GM13977 (cell line): ENCODE measurements at regions not wholly inside any gene's neighbourhood (a gene's known extent, or its start where the extent isn't known, plus 50 kb on each side); places are given as distances from the start of the nearest gene placed in this dataset.
"Not testable (repeated sequence)": the region's sequence is repeated elsewhere in the genome, so short reads cannot be mapped to it uniquely, and the experiment has no call there.

ENCODE experiments used
- DNase-seq: peaks from one replicate; pipeline ENCODE4 v3.0.0; 2012; ENCODE audit warnings: low spot score
- in situ Hi-C: fragments of 300-500 bp; cut with MboI; formaldehyde crosslinking; loops from one replicate; pipeline ENCODE4 v1.12.0; 2022; ENCODE audit warnings: low sequenced_read_pairs, low pct_unique_long_range_greater_than_20kb, mixed read lengths, inconsistent platforms; ENCODE audit not compliant: unreplicated experiment
- TF ChIP-seq, protein P1 (sequence below): IDR thresholded peaks from 2 replicates; pipeline ENCODE4 v1.5.1; 2012; ENCODE audit warnings: mild to moderate bottlenecking, control low read depth; ENCODE audit not compliant: insufficient read depth; ENCODE audit errors: extremely low read depth, missing control alignments

DNA sequence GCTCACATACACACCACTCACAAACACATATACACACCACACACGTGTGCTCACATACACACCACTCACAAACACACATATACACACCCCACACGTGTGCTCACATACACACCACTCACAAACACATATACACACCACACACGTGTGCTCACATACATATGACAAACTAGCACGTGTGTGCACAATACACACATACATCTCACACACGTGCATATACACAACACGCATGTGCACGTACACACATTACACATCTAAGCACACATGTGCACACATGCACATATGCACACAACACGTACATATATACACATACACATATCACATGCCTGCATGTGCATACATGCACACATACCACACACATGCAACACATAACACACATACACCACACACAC lies 78.3 kb upstream of the FOXK1 start:
- TF ChIP-seq, protein P1, sequence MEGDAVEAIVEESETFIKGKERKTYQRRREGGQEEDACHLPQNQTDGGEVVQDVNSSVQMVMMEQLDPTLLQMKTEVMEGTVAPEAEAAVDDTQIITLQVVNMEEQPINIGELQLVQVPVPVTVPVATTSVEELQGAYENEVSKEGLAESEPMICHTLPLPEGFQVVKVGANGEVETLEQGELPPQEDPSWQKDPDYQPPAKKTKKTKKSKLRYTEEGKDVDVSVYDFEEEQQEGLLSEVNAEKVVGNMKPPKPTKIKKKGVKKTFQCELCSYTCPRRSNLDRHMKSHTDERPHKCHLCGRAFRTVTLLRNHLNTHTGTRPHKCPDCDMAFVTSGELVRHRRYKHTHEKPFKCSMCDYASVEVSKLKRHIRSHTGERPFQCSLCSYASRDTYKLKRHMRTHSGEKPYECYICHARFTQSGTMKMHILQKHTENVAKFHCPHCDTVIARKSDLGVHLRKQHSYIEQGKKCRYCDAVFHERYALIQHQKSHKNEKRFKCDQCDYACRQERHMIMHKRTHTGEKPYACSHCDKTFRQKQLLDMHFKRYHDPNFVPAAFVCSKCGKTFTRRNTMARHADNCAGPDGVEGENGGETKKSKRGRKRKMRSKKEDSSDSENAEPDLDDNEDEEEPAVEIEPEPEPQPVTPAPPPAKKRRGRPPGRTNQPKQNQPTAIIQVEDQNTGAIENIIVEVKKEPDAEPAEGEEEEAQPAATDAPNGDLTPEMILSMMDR: no peak
- in situ Hi-C loops: loop anchor here (25.0 kb wide), 1 partner anchor 483 kb away; no protein-coding TSS in a partner anchor

GRCh38 chr7:4604456-4604940 lies 77.6 kb upstream of the FOXK1 start:
- TF ChIP-seq, protein P1: no peak
- in situ Hi-C loops: loop anchor here (25.0 kb wide), 1 partner anchor 483 kb away; no protein-coding TSS in a partner anchor
- no peak for DNase-seq

More for the DNA sequence above, 78.3 kb upstream of the FOXK1 start:
- DNase-seq: no peak

DNA sequence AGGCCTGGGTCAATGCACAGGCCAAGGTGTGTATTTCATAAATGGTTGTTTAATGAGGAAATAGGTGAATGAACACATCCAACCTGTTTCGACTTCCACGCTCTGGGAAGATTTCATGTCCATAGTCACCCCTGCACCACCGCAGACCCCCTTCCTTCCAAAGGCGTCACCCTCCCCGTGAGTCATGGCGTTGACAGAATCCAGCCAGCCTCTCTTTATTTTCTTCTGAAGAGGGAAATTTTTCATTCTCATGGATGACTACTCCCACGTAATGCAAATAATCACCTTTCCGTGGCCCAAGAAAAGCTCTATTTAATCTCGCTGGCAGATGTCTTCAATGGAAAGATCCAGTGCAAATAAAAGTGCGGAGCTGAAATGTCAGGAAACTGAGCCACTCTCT lies 75.3 kb upstream of the FOXK1 start:
- in situ Hi-C loops: loop anchor here (25.0 kb wide), 1 partner anchor 481 kb away; no protein-coding TSS in a partner anchor
- TF ChIP-seq, protein P1: no peak

DNA sequence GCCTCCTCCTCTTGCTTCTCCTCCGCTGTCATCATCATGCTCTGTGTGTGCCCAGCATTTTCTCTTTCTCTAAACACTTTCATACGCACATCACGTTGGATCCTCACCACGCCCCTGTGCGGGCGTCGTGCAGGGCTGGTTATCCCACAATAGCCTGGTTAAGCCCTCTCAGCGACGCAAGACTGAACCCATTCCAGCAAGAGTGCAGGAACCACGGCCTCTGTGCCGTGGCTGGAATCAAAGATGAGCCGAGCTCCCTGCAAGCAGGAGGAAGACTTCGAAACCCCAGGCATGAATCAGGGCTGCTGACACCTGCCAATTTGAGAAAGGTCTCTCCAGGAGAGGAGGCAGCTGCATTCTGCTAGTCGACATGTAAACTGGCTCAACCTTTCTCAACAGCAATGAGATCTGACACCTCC lies 74.8 kb upstream of the FOXK1 start:
- TF ChIP-seq, protein P1: no peak
- no peak for DNase-seq
- in situ Hi-C loops: loop anchor here (25.0 kb wide), 1 partner anchor 480 kb away; no protein-coding TSS in a partner anchor

More for the DNA sequence above, 75.3 kb upstream of the FOXK1 start:
- no peak for DNase-seq

DNA sequence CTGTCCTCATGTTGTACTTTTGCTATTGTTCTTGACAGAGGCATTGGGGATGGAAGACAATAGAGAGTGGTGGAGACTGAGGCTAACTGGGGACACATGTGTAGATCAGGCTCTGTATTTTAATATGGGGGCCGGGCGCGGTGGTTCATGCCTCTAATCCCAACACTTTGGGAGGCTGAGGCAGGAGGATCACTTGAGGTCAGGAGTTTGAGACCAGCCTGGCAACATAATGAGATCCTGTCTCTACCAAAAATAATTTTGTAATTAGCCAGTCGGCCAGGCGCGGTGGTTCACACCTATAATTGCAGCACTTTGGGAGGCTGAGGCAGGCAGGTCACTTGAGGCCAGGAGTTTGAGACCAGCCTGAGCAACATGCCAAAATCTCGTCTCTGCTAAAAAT lies 72.5 kb upstream of the FOXK1 start:
- DNase-seq: not testable (repeated sequence)
- in situ Hi-C loops: loop anchor here (25.0 kb wide), 1 partner anchor 478 kb away; no protein-coding TSS in a partner anchor

DNA sequence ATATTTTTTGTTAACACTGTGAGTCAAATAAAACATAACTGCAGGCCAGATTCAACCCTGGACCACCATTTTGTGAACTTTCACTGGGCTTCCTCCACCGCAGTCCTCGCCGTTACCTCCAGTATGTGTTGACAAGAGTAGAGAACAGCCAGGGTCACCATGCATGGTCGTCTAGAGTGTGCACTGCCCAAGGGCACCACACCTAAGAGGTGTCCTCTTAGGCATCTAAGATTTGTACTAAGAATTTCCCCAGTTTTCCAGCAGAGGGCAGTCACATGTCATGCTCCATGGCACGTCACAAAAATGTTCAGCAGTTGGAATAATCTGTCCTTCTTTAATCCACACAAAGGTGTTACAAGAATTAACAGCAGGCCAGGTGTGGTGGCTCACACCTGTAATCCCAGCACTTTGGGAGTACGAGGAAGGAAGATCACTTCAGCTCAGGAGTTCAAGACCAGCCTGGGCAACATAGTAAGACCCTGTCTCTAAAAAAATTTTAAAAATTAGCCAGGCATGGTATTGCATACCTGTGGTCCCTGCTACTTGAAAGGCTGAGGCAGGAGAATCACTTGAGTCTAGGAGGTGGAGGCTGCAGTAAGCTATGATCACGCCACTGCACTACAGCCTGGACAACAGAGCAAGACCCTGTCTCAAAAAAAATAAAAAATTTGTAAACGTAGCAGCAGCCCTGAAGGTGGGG lies 71.2 kb upstream of the FOXK1 start:
- DNase-seq: peak; percentile 76
- in situ Hi-C loops: loop anchor here (25.0 kb wide), 1 partner anchor 476 kb away; no protein-coding TSS in a partner anchor

More for the DNA sequence above, 71.2 kb upstream of the FOXK1 start:
- TF ChIP-seq, protein P1: peak; percentile 79
